Neural cell (in vitro differentiated cells): ENCODE measurements at regions not wholly inside any gene's neighbourhood (a gene's known extent, or its start where the extent isn't known, plus 50 kb on each side); places are given as distances from the start of the nearest gene placed in this dataset.

Experiments used
- CTCF ChIP-seq: fragments of 450-650 bp; IDR thresholded peaks from 2 replicates; pipeline ENCODE4 v1.5.1; 2014; ENCODE audit warnings: antibody characterized with exemption, mild to moderate bottlenecking, moderate library complexity; ENCODE audit not compliant: poor library complexity, severe bottlenecking
- EP300 ChIP-seq: fragments of 450-650 bp; conservative IDR thresholded peaks from 2 replicates; pipeline ENCODE4 v1.6.1; 2014; ENCODE audit warnings: antibody characterized with exemption, mild to moderate bottlenecking, moderate library complexity; ENCODE audit not compliant: poor library complexity, severe bottlenecking
- EZH2 ChIP-seq: fragments of 200-600, 300-800 bp; shearing (Covaris generic), sonication (generic); IDR thresholded peaks from 2 replicates; pipeline ENCODE4 v1.6.1; 2014; ENCODE audit warnings: antibody characterized with exemption, low read length, borderline replicate concordance, mild to moderate bottlenecking; ENCODE audit not compliant: insufficient read depth, poor library complexity, severe bottlenecking
- MXI1 ChIP-seq: fragments of 450-650 bp; conservative IDR thresholded peaks from 2 replicates; pipeline ENCODE4 v1.6.1; 2014; ENCODE audit warnings: antibody characterized with exemption, mild to moderate bottlenecking; ENCODE audit not compliant: poor library complexity, severe bottlenecking
- POLR2AphosphoS5 ChIP-seq: IDR thresholded peaks from 2 replicates; pipeline ENCODE4 v1.6.1; 2012
- RAD21 ChIP-seq: fragments of 450-650 bp; conservative IDR thresholded peaks from 2 replicates; pipeline ENCODE4 v1.6.1; 2014; ENCODE audit warnings: antibody characterized with exemption, mild to moderate bottlenecking, moderate library complexity
- REST ChIP-seq: IDR thresholded peaks from 2 replicates; pipeline ENCODE4 v1.6.1; 2012; ENCODE audit warnings: borderline replicate concordance
- SMC3 ChIP-seq: fragments of 450-650 bp; conservative IDR thresholded peaks from 2 replicates; pipeline ENCODE4 v1.6.1; 2014; ENCODE audit warnings: antibody characterized with exemption, mild to moderate bottlenecking, moderate library complexity; ENCODE audit not compliant: poor library complexity
- TAF1 ChIP-seq: IDR thresholded peaks from 2 replicates; pipeline ENCODE4 v1.6.1; 2012; ENCODE audit warnings: low read depth

- no peak for TF ChIP-seq SMC3
- no peak for TF ChIP-seq CTCF
- no peak for TF ChIP-seq EP300
- TF ChIP-seq POLR2AphosphoS5 = no peak
- TF ChIP-seq MXI1 = no peak
- no peak for TF ChIP-seq EZH2
- no peak for TF ChIP-seq REST
- TF ChIP-seq TAF1 = no peak
- no peak for TF ChIP-seq RAD21
Measured at GRCh38 chr20:24812373-24812772, 136.7 kb upstream of the CST7 start.
